ENCODE measurements at regions not wholly inside any gene's neighbourhood (a gene's known extent, or its start where the extent isn't known, plus 50 kb on each side); places are given as distances from the start of the nearest gene placed in this dataset.
A peak's percentile ranks its signal among the peaks of the same experiment; 100 is the strongest.
"Not testable (repeated sequence)": the region's sequence is repeated elsewhere in the genome, so short reads cannot be mapped to it uniquely, and the experiment has no call there.

GRCh38 chr10:3955493-3955892 is 170.5 kb upstream of the KLF6 start:
- H3K4me3 ChIP-seq (ENCODE audit: low read length), result no peak overlapping the region
- DNase-seq (ENCODE audit: low read depth, low spot score), result no peak

DNA sequence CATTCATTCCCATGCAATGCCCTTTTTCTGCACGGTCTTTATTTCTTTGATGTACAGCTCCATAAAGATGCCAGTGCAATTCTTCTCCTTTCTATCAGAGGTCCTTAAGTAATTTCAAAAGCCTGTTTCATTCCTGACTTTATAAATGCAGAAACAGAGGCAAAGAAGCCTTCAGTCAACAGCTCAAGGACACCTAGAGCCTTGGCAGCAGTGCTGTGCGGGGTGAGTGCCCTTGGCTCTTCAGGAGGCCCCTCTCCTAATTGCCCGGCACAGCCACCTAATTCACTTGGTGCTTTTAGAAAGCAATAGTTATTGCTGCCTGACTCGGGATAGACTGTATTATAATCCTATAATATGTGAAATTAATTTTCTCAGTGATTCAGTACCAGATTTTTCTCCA is 169.6 kb upstream of the KLF6 start:
- no peak overlapping the region for H3K4me3 ChIP-seq (ENCODE audit: low read length)
- DNase-seq (ENCODE audit: low read depth, low spot score), result no peak

DNA sequence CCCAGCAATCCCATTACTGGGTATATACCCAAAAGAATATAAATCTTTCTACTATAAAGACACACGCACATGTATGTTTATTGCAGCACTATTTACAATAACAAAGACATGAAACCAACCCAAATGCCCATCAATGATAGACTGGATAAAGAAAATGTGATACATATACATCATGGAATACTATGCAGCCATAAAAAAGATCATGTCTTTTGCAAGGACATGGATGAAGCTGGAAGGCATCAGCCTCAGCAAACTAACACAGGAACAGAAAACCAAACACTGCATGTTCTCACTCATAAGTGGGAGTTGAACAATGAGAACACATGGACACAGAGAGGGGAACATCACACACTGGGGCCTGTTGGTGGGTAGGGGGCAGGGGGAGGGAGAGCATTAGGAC is 169.0 kb upstream of the KLF6 start:
- H3K4me3 ChIP-seq (ENCODE audit: low read length); DNase-seq (ENCODE audit: low read depth, low spot score): not testable (repeated sequence)

DNA sequence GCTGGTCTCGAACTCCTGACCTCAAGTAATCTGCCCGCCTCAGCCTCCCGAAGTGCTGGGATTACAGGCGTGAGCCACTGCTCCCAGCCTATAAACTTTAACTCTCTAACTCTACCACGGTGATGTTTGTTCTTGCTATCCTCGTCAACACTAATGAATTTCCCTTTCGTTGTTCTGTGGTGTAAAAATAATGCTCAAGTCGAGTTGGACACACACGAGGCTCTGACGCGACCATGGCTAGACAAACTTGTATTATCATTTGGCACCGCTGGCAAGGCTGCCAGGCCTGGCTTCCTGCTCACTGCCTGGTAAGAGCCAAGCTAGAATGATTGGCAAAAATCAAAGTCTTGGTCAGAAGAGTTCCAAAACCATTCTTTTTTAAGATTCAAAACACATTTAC is 167.0 kb upstream of the KLF6 start:
- no peak for DNase-seq (ENCODE audit: low read depth, low spot score)
- no peak overlapping the region for H3K4me3 ChIP-seq (ENCODE audit: low read length)

GRCh38 chr10:3950676-3951275 is 165.8 kb upstream of the KLF6 start:
- DNase-seq (ENCODE audit: low read depth, low spot score), result peak; percentile 31
- H3K4me3 ChIP-seq (ENCODE audit: low read length), result no peak overlapping the region

GRCh38 chr10:3949711-3950110 is 164.7 kb upstream of the KLF6 start:
- DNase-seq (ENCODE audit: low read depth, low spot score), result no peak

DNA sequence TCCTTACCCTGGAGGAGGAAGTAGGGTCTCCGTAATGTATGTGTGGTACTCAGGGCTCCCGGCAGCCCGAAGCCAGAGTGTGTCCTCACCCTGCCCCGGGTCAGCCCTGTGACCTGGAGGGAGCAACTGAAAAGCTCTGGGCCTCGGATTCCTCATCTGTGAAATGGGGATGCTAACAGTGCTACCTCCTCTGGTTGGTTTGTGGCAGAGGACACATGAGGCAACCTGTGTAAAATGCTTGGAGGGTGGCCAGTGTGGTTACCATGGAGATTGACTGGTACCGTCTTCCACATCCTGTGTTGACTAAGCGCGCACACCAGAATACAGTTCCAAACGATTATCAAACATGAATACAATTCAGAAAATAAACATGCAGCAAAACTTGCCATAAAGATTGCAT is 163.8 kb upstream of the KLF6 start:
- no peak overlapping the region for H3K4me3 ChIP-seq (ENCODE audit: low read length)
- peak; percentile 72 for DNase-seq (ENCODE audit: low read depth, low spot score)

More at GRCh38 chr10:3949711-3950110, 164.7 kb upstream of the KLF6 start:
- H3K4me3 ChIP-seq (ENCODE audit: low read length), result no peak overlapping the region

- no peak for DNase-seq (ENCODE audit: low read depth, low spot score)
Observed at GRCh38 chr10:3946234-3947229, 161.5 kb upstream of the KLF6 start.

DNA sequence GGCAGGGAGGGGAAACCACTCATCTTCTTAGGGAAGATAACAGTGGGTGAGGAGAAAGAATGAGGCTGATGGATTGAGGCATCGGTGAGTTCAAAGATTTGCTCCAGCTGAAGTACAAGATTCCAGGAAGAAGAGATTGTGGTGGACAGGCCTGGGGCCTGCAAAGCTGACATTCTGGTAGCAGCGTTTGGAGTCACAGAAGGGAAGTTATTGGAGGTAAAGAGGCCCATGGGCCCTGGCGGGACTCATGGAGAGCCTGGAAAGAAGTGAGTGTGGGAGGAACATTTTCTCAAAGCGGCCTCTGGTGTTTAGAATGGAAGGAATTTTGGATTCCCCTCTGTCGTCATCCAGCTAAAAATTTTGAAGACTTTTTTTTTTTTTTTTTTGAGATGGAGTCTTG is 160.0 kb upstream of the KLF6 start:
- DNase-seq (ENCODE audit: low read depth, low spot score), result no peak
- H3K4me3 ChIP-seq (ENCODE audit: low read length), result no peak overlapping the region

More at GRCh38 chr10:3946234-3947229, 161.5 kb upstream of the KLF6 start:
- no peak overlapping the region for H3K4me3 ChIP-seq (ENCODE audit: low read length)

DNA sequence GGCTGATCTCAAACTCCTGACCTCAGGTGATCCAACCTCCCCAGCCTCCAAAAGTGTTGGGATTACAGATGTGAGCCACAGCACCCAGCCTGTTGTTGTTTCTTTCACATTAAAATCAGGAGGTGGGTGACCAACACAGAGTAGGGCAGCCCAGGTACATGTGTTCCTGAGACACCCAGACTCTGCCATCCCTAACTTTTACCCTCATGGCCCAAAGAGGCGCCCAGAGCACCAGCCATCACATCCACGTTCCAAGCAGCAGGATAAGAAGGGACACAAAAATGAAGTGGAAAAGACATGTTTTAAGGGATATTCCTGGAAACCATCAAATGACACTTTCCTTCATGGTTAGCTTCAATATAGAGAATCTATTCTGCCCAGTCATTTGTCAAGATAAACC is 159.6 kb upstream of the KLF6 start:
- DNase-seq (ENCODE audit: low read depth, low spot score), result no peak
- H3K4me3 ChIP-seq (ENCODE audit: low read length), result no peak overlapping the region

DNA sequence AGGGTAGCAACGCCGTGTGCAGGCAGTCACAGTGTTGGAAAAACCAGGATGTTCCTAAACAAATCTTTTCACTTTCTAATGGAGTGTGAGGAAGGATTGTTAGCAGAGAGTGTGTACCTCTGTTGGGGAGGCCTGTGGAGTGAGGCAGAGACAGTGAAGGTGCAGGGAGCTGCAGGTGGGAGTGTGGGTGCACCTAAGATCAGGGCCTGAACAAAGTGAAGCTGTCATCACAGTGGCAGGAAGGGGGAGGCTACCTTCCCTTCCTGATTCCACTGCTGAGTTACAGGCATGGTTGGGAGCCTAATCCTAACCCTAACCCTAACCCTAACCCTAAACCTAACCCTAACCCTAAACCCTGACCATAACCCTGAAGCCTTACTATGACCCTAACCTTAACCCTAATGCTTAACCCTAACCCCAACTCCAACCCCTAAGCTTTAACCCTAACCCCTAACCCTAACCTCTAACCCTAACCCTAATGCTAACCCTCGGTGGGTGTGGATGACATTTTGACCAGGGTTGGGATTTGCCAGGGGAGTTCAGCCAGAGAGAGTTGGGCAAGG is 158.8 kb upstream of the KLF6 start:
- DNase-seq (ENCODE audit: low read depth, low spot score), result no peak
- no peak overlapping the region for H3K4me3 ChIP-seq (ENCODE audit: low read length)

- H3K4me3 ChIP-seq (ENCODE audit: low read length), result no peak overlapping the region
- DNase-seq (ENCODE audit: low read depth, low spot score), result no peak
Observed at GRCh38 chr10:3942937-3943489, 158.0 kb upstream of the KLF6 start.

DNA sequence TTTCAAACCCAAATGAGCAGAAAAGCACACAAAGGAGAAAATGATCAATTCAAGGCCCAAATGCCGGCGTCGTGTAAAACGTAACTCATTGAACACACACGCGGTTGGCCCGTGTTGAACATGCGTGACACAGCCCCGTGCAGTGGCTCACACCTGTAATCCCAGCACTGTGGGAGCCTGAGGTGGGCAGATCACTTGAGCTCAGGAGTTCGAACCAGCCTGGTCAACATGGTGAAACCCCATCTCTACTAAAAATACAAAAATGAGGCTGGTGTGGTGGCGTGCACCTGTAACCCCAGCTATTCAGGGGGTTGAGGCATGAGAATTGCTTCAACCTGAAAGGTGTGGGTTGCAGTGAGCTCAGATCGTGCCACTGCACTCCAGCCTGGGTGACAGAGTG is 156.7 kb upstream of the KLF6 start:
- DNase-seq (ENCODE audit: low read depth, low spot score), result no peak
- H3K4me3 ChIP-seq (ENCODE audit: low read length), result no peak overlapping the region

DNA sequence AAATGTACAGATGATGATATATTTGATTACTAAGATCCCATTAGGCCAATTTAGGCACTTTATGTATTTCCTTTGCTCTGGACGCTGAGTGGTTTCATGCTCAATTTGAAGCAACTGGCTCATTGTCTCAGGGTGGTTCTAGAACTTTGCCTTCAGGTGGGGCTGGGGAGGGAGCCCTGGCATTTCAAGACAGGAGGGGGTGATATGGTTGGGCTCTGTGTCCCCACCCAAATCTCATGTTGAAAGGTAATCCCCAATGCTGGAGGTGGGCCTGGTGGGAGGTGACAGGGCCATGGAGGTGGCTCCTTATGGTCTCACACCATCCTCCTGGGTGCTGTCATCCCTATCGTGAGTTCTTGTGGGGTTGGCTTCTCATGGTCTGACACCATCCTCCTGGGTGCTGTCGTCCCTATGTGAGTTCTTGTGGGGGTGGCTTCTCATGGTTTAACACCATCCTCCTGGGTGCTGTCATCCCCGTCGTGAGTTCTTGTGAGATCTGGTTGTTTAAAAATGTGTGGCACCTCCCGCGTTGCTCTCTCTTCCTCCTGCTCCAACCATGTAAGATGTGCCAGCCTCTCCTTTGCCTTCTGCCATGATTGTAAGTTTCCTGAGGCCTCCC is 151.5 kb upstream of the KLF6 start:
- no peak for DNase-seq (ENCODE audit: low read depth, low spot score)
- H3K4me3 ChIP-seq (ENCODE audit: low read length), result no peak overlapping the region

GRCh38 chr10:3935933-3936359 is 150.9 kb upstream of the KLF6 start:
- H3K4me3 ChIP-seq (ENCODE audit: low read length), result no peak overlapping the region
- no peak for DNase-seq (ENCODE audit: low read depth, low spot score)

GRCh38 chr10:3935141-3935540 is 150.1 kb upstream of the KLF6 start:
- H3K4me3 ChIP-seq (ENCODE audit: low read length), result no peak overlapping the region
- DNase-seq (ENCODE audit: low read depth, low spot score), result no peak

GRCh38 chr10:3933733-3934132 is 148.7 kb upstream of the KLF6 start:
- no peak overlapping the region for H3K4me3 ChIP-seq (ENCODE audit: low read length)
- DNase-seq (ENCODE audit: low read depth, low spot score), result no peak

- no peak for DNase-seq (ENCODE audit: low read depth, low spot score)
- H3K4me3 ChIP-seq (ENCODE audit: low read length), result no peak overlapping the region
Observed at GRCh38 chr10:3932597-3933375, 147.8 kb upstream of the KLF6 start.

GRCh38 chr10:3931901-3932300 is 146.9 kb upstream of the KLF6 start:
- no peak for DNase-seq (ENCODE audit: low read depth, low spot score)
- H3K4me3 ChIP-seq (ENCODE audit: low read length), result no peak overlapping the region

Data from Jurkat, Clone E6-1 (cell line).